ENCODE measurements at regions not wholly inside any gene's neighbourhood (a gene's known extent, or its start where the extent isn't known, plus 50 kb on each side); places are given as distances from the start of the nearest gene placed in this dataset.

DNA sequence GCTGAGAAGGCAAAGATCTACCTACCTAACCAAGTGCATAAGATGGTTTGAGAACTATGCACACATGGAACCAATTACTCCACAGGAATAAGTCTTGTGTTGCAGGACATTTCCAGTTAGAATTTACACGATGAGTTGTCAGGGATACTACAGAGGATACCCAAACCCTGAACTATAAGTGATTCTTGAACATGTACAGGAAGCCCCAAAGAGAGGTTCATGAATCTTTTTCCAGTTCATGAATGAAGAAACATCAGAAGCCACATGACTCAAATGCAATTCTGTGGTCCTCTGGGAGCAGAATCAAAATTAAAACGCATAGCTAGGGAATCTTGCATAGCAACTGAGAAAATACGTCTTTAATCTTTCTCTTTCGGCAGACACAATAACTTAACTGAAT lies 114.1 kb upstream of the LMCD1 start:
- no peak overlapping the region for H3K4me2 ChIP-seq (ENCODE audit: control insufficient read depth, insufficient read depth)
- no peaks in the 10 kb centered on the region for H3K36me3 ChIP-seq (ENCODE audit: control insufficient read depth in 2 of 2, insufficient read depth in 2 of 2, low read length in 1 of 2)
- no peaks in the 10 kb centered on the region for H4K20me1 ChIP-seq (ENCODE audit: control insufficient read depth, insufficient read depth)
- in situ Hi-C loops (cut with MboI) (no loop called here), intact Hi-C loops (cut with micrococcal nuclease; ENCODE audit: unreplicated experiment) (no loop called here)
- RAD21 ChIA-PET (ENCODE audit: unreplicated experiment), result no interaction called here
- BruUV-seq (replicated peaks), result no TSS peak
- no peak for DNase-seq (ENCODE audit: low read depth, low spot score)
- H3K79me2 ChIP-seq (ENCODE audit: control insufficient read depth, insufficient read depth, low read length), result no peaks in the 10 kb centered on the region
- ATAC-seq, result no peak
- H3K27me3 ChIP-seq (replicated peaks in 1 of 2; ENCODE audit: control insufficient read depth in 2 of 2, insufficient read depth in 2 of 2, low read length in 1 of 2), result no peaks in the 10 kb centered on the region
- no peaks in the 10 kb centered on the region for H3K9me3 ChIP-seq (replicated peaks; ENCODE audit: control insufficient read depth, insufficient read depth, low read length)
- WGBS (ENCODE audit: insufficient coverage, insufficient replicate concordance, low lambda C conversion rate, missing lambda C conversion rate), result 20% methylated on average over 4 of the region's 4 CpGs
- H3K27ac ChIP-seq (ENCODE audit: control insufficient read depth, insufficient read depth), result no peak overlapping the region
- no peak overlapping the region for H3K4me3 ChIP-seq
- H2AFZ ChIP-seq (ENCODE audit: control insufficient read depth, low read depth, low read length), result no peak overlapping the region
- no peak for FAIRE-seq
- H3K4me1 ChIP-seq (ENCODE audit: control insufficient read depth, insufficient read depth, low read length), result no peaks in the 10 kb centered on the region
- POLR2A ChIA-PET, result no interaction called here
- H3K9ac ChIP-seq (ENCODE audit: control insufficient read depth, insufficient read depth, low read length), result no peak overlapping the region
- SMC1A ChIA-PET (ENCODE audit: uncharacterized antibody, unreplicated experiment), result interaction anchor here (0.9 to 1.1 kb wide), 2 partner anchors 11 to 30 kb away, joined by 3 read pairs; no protein-coding TSS in a partner anchor
- CTCF ChIA-PET, result interaction anchor here (1.1 to 1.6 kb wide), 2 partner anchors 13 to 14 kb away, joined by 3 read pairs; no protein-coding TSS in a partner anchor
- TF ChIP-seq, protein P1, sequence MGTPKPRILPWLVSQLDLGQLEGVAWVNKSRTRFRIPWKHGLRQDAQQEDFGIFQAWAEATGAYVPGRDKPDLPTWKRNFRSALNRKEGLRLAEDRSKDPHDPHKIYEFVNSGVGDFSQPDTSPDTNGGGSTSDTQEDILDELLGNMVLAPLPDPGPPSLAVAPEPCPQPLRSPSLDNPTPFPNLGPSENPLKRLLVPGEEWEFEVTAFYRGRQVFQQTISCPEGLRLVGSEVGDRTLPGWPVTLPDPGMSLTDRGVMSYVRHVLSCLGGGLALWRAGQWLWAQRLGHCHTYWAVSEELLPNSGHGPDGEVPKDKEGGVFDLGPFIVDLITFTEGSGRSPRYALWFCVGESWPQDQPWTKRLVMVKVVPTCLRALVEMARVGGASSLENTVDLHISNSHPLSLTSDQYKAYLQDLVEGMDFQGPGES (IDR thresholded peaks at IDR 0.05), result no peak
- no peak for TF ChIP-seq BCL11A (IDR thresholded peaks at IDR 0.05; ENCODE audit: low read depth, low read length)
- no peak for TF ChIP-seq NFIC (IDR thresholded peaks at IDR 0.05; ENCODE audit: low read depth, low read length)
- TF ChIP-seq STAT3 (IDR thresholded peaks at IDR 0.05; ENCODE audit: low read depth, low read length), result no peak
- TF ChIP-seq, protein P2, sequence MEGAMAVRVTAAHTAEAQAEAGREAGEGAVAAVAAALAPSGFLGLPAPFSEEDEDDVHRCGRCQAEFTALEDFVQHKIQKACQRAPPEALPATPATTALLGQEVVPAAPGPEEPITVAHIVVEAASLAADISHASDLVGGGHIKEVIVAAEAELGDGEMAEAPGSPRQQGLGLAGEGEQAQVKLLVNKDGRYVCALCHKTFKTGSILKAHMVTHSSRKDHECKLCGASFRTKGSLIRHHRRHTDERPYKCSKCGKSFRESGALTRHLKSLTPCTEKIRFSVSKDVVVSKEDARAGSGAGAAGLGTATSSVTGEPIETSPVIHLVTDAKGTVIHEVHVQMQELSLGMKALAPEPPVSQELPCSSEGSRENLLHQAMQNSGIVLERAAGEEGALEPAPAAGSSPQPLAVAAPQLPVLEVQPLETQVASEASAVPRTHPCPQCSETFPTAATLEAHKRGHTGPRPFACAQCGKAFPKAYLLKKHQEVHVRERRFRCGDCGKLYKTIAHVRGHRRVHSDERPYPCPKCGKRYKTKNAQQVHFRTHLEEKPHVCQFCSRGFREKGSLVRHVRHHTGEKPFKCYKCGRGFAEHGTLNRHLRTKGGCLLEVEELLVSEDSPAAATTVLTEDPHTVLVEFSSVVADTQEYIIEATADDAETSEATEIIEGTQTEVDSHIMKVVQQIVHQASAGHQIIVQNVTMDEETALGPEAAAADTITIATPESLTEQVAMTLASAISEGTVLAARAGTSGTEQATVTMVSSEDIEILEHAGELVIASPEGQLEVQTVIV (IDR thresholded peaks at IDR 0.05; ENCODE audit: borderline replicate concordance, partially characterized antibody), result no peak
- no peak for TF ChIP-seq TCF12 (IDR thresholded peaks at IDR 0.05; ENCODE audit: low read depth, low read length)
- no peak for TF ChIP-seq CUX1 (IDR thresholded peaks at IDR 0.05; ENCODE audit: insufficient replicate concordance, low read depth, low read length)
- no peak for TF ChIP-seq BRCA1 (IDR thresholded peaks at IDR 0.05; ENCODE audit: low read depth, low read length)
- TF ChIP-seq TCF3 (IDR thresholded peaks at IDR 0.05; ENCODE audit: borderline replicate concordance, insufficient read depth, low read depth, low read length), result no peak
- TF ChIP-seq DPF2 (IDR thresholded peaks at IDR 0.05), result no peak
- TF ChIP-seq SUZ12 (IDR thresholded peaks at IDR 0.05; ENCODE audit: unreplicated experiment), result no peak
- TF ChIP-seq, protein P3, sequence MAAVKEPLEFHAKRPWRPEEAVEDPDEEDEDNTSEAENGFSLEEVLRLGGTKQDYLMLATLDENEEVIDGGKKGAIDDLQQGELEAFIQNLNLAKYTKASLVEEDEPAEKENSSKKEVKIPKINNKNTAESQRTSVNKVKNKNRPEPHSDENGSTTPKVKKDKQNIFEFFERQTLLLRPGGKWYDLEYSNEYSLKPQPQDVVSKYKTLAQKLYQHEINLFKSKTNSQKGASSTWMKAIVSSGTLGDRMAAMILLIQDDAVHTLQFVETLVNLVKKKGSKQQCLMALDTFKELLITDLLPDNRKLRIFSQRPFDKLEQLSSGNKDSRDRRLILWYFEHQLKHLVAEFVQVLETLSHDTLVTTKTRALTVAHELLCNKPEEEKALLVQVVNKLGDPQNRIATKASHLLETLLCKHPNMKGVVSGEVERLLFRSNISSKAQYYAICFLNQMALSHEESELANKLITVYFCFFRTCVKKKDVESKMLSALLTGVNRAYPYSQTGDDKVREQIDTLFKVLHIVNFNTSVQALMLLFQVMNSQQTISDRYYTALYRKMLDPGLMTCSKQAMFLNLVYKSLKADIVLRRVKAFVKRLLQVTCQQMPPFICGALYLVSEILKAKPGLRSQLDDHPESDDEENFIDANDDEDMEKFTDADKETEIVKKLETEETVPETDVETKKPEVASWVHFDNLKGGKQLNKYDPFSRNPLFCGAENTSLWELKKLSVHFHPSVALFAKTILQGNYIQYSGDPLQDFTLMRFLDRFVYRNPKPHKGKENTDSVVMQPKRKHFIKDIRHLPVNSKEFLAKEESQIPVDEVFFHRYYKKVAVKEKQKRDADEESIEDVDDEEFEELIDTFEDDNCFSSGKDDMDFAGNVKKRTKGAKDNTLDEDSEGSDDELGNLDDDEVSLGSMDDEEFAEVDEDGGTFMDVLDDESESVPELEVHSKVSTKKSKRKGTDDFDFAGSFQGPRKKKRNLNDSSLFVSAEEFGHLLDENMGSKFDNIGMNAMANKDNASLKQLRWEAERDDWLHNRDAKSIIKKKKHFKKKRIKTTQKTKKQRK (IDR thresholded peaks at IDR 0.05; ENCODE audit: low read depth, low read length), result no peak
